Testis (tissue), 2 donors: ENCODE measurements at regions not wholly inside any gene's neighbourhood (a gene's known extent, or its start where the extent isn't known, plus 50 kb on each side); places are given as distances from the start of the nearest gene placed in this dataset.

Experiments used
- DNase-seq: peaks from one replicate; pipeline ENCODE4 v3.0.0-alpha.2; 2019
- H3K27ac ChIP-seq, 2 donors: fragments of 200-600 bp; sonication (generic); one replicate each; pipeline ENCODE4 v1.5.1; 2019
- H3K27me3 ChIP-seq: fragments of 200-600 bp; sonication (generic); one replicate; pipeline ENCODE4 v1.5.1; 2019
- H3K36me3 ChIP-seq: fragments of 200-600 bp; sonication (generic); one replicate; pipeline ENCODE4 v1.5.1; 2017; ENCODE audit warnings: low read depth; ENCODE audit errors: missing control alignments
- H3K4me1 ChIP-seq: fragments of 200-600 bp; sonication (generic); one replicate; pipeline ENCODE4 v1.5.1; 2019
- H3K4me3 ChIP-seq, 2 donors: fragments of 200-600 bp; sonication (generic); one replicate each; pipeline ENCODE4 v1.5.1; 2017 to 2019
- H3K9me3 ChIP-seq: fragments of 200-600 bp; sonication (generic); one replicate; pipeline ENCODE4 v1.5.1; 2017
- CTCF ChIP-seq, 3 experiments: fragments of 450-650 bp in 2 of 3; fragments of 200-600 bp in 1 of 3; sonication (generic) in 1 of 3; IDR thresholded peaks; one replicate each; pipeline ENCODE4 v1.5.1; 2016 to 2019; ENCODE audit warnings: antibody characterized with exemption in 3 of 3, mild to moderate bottlenecking in 2 of 3, moderate library complexity in 1 of 3
- POLR2A ChIP-seq: fragments of 450-650 bp; IDR thresholded peaks from one replicate; pipeline ENCODE4 v1.6.1; 2017; ENCODE audit warnings: antibody characterized with exemption, mild to moderate bottlenecking, moderate library complexity
- WGBS, 2 donors: methylation state at CpG; one replicate each; pipeline ENCODE4 v1.1.5; 2018; 5-methylcytosine and 5-hydroxymethylcytosine counted together
- intact Hi-C: fragments of 100-400 bp; cut with DNase I; formaldehyde crosslinking; loops from one replicate; pipeline ENCODE4 v1.15.1; 2023; ENCODE audit warnings: low total_unique reads

- WGBS, 2 donors: 90 to 93% methylated on average over 1 of the region's 1 CpG
- no peak for DNase-seq
- TF ChIP-seq CTCF (IDR thresholded peaks at IDR 0.05) (no peak), POLR2A (no peak)
- Histone ChIP-seq H3K36me3 (no peaks in the 10 kb centered on the region), H3K27me3 (no peaks in the 10 kb centered on the region), H3K9me3 (no peaks in the 10 kb centered on the region), H3K4me3 (no peak overlapping the region), H3K27ac (no peak overlapping the region), H3K4me1 (no peaks in the 10 kb centered on the region)
- intact Hi-C loops: no loop called here
These were observed 279.7 kb upstream of the KAZN start for GRCh38 chr1:14318830-14319229.

- H3K27me3 ChIP-seq: no peaks in the 10 kb centered on the region
- TF ChIP-seq CTCF (IDR thresholded peaks at IDR 0.05) (no peak), POLR2A (no peak)
- H3K9me3 ChIP-seq: no peaks in the 10 kb centered on the region
- no peak overlapping the region for H3K4me3 ChIP-seq
- H3K27ac ChIP-seq: no peak overlapping the region
- intact Hi-C loops: no loop called here
- DNase-seq: no peak
- 68 to 77% methylated on average over 2 of the region's 2 CpGs for whole genome bisulfite sequencing, 2 donors
- H3K36me3 ChIP-seq: no peaks in the 10 kb centered on the region
- H3K4me1 ChIP-seq: no peaks in the 10 kb centered on the region
These were observed 278.0 kb upstream of the KAZN start for GRCh38 chr1:14320518-14320917.

DNA sequence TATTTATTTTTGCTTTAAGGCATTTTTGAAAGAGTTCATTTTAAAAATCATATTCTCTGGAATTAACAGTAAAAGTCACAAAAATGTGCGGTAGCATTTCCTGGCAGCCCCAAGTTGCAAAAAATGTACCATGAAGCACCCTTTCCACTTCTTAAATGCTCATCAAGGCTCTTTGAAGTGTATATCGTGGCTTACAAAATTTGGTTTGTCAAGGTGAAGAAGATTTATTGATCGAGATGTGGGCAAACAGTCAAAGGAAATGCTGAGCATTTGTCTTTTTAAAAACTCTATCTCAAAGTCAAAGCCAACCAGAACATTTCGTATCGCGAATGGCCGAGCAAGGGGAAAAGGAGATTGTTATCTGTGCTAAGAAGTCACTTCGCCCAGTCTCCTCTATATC lies 277.5 kb upstream of the KAZN start:
- WGBS, 2 donors: 65 to 71% methylated on average over 8 of the region's 8 CpGs

GRCh38 chr1:14321422-14321821 lies 277.1 kb upstream of the KAZN start:
- Histone ChIP-seq H3K9me3 (no peaks in the 10 kb centered on the region), H3K27me3 (no peaks in the 10 kb centered on the region), H3K27ac (no peak overlapping the region), H3K4me1 (no peaks in the 10 kb centered on the region), H3K4me3 (no peak overlapping the region), H3K36me3 (no peaks in the 10 kb centered on the region)
- TF ChIP-seq CTCF (IDR thresholded peaks at IDR 0.05) (no peak), POLR2A (no peak)
- intact Hi-C loops: no loop called here
- no peak for DNase-seq
- 39 to 58% methylated on average over 1 of the region's 1 CpG for WGBS, 2 donors

More for the DNA sequence above, 277.5 kb upstream of the KAZN start:
- Histone ChIP-seq H3K27me3 (no peaks in the 10 kb centered on the region), H3K36me3 (no peaks in the 10 kb centered on the region), H3K4me1 (no peaks in the 10 kb centered on the region), H3K4me3 (no peak overlapping the region), H3K27ac (no peak overlapping the region), H3K9me3 (no peaks in the 10 kb centered on the region)
- intact Hi-C loops: no loop called here
- no peak for DNase-seq
- TF ChIP-seq POLR2A: no peak
- TF ChIP-seq CTCF (IDR thresholded peaks at IDR 0.05): no peak

GRCh38 chr1:14323568-14324247 lies 274.8 kb upstream of the KAZN start:
- intact Hi-C loops: no loop called here
- Histone ChIP-seq H3K9me3 (no peaks in the 10 kb centered on the region), H3K4me3 (no peak overlapping the region), H3K36me3 (no peaks in the 10 kb centered on the region), H3K4me1 (no peaks in the 10 kb centered on the region), H3K27me3 (no peaks in the 10 kb centered on the region), H3K27ac (no peak overlapping the region)
- TF ChIP-seq POLR2A: no peak
- TF ChIP-seq CTCF (IDR thresholded peaks at IDR 0.05): no peak
- 41 to 69% methylated on average over 2 of the region's 2 CpGs for WGBS, 2 donors
- no peak for DNase-seq
